Progenitor cell of endocrine pancreas (in vitro differentiated cells): ENCODE measurements at regions not wholly inside any gene's neighbourhood (a gene's known extent, or its start where the extent isn't known, plus 50 kb on each side); places are given as distances from the start of the nearest gene placed in this dataset.

Experiments used
- DNase-seq: peaks from one replicate; pipeline ENCODE4 v3.0.0; 2021; ENCODE audit warnings: low spot score; ENCODE audit not compliant: unreplicated experiment
- H3K27ac Mint-ChIP-seq: 2 replicates; pipeline ENCODE4 v1.8.0; 2021; ENCODE audit warnings: mild to moderate bottlenecking, moderate library complexity, mixed read lengths
- H3K27me3 Mint-ChIP-seq: 2 replicates; pipeline ENCODE4 v1.8.0; 2021; ENCODE audit warnings: mixed read lengths
- H3K36me3 Mint-ChIP-seq: 2 replicates; pipeline ENCODE4 v1.8.0; 2022; ENCODE audit warnings: mixed read lengths; ENCODE audit not compliant: insufficient read depth
- H3K4me1 Mint-ChIP-seq: 2 replicates; pipeline ENCODE4 v1.8.0; 2021; ENCODE audit warnings: low read depth, mixed read lengths
- H3K4me3 Mint-ChIP-seq: 2 replicates; pipeline ENCODE4 v1.8.0; 2021; ENCODE audit warnings: low read depth, mild to moderate bottlenecking, moderate library complexity, mixed read lengths
- H3K9me3 Mint-ChIP-seq: 2 replicates; pipeline ENCODE4 v1.8.0; 2021; ENCODE audit warnings: low read depth, mixed read lengths
- CTCF ChIP-seq: fragments of 200-600 bp; sonication (generic); IDR thresholded peaks from one replicate; pipeline ENCODE4 v1.5.0; 2021; ENCODE audit warnings: antibody characterized with exemption, mild to moderate bottlenecking; ENCODE audit not compliant: unreplicated experiment

DNA sequence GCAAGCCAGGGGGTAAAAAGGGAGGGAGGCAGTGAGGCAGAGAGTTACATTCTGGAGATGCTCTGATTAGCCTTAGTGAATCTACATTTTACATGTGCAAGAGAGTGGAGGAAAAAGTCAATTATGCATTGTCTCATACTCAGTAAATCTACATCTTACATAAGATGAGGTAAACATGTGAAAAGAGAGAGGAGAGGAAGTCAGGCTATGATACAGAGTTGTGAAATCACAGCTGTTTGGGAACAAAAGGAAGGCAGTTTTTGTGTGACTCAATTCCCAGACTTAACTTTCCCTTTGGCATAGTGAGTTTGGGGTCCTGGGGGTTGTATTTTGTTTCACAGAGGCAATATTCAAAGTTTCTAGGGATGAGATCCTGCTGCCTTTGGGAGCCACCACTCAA, 67.8 kb downstream of the GP2 start:
- no peak for TF ChIP-seq CTCF
- H3K4me3 Mint-ChIP-seq, result no peak overlapping the region
- no peak overlapping the region for H3K27ac Mint-ChIP-seq
- H3K27me3 Mint-ChIP-seq, result peaks cover 27% of the 10 kb centered on the region
- peaks cover 3% of the 10 kb centered on the region for H3K9me3 Mint-ChIP-seq
- no peaks in the 10 kb centered on the region for H3K4me1 Mint-ChIP-seq
- no peak for DNase-seq
- no peaks in the 10 kb centered on the region for H3K36me3 Mint-ChIP-seq

GRCh38 chr16:20257234-20257633, 70.1 kb downstream of the GP2 start:
- peaks cover 19% of the 10 kb centered on the region for H3K27me3 Mint-ChIP-seq
- no peaks in the 10 kb centered on the region for H3K36me3 Mint-ChIP-seq
- no peak for DNase-seq

DNA sequence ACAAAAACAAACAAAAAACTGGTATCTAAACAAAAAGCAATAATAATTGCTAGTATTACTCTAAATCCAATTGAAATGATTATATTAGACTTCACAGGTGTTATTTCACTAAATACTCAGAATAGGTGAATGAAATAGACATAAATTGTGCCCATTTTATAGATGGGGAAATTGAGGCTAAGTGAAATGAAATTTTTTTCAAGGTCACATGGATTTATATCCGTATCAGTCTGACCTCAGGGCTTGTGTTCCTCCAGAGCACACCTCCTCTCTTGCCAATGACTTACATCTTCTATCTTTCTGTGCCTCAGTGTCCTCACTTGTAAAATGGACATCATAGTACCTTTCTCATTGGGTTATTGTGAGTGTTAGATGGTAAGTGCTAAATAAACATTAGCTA, 72.3 kb downstream of the GP2 start:
- no peak for DNase-seq
- H3K4me1 Mint-ChIP-seq, result no peaks in the 10 kb centered on the region
- H3K4me3 Mint-ChIP-seq, result no peak overlapping the region
- no peak overlapping the region for H3K27ac Mint-ChIP-seq
- H3K27me3 Mint-ChIP-seq, result peaks cover 12% of the 10 kb centered on the region
- no peaks in the 10 kb centered on the region for H3K36me3 Mint-ChIP-seq
- TF ChIP-seq CTCF, result no peak
- H3K9me3 Mint-ChIP-seq, result peaks cover 3% of the 10 kb centered on the region

More at GRCh38 chr16:20257234-20257633, 70.1 kb downstream of the GP2 start:
- Mint-ChIP-seq H3K4me1 (no peaks in the 10 kb centered on the region), H3K4me3 (no peak overlapping the region), H3K27ac (no peak overlapping the region), H3K9me3 (peaks cover 3% of the 10 kb centered on the region)
- TF ChIP-seq CTCF, result no peak

DNA sequence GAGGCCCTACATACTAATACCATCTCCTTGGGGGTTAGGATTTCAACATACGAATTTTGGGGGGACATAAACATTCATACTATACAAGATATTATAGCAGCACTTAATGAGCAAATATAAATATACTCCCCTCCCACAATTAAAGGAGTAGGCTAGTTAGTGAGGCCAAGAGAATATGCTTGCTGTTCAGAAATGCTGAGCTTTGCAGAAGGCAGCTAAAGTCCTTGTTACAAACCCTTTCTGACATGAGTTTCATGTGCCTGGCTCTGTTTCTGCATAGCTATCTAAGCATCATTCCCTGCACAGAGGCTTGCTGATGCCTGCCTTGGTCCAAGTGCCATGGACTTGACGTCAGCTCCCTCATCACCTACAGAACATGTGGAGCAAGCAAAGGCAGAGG, 73.5 kb downstream of the GP2 start:
- no peak for DNase-seq
- Mint-ChIP-seq H3K4me1 (no peaks in the 10 kb centered on the region), H3K27ac (no peak overlapping the region), H3K36me3 (no peaks in the 10 kb centered on the region), H3K4me3 (no peak overlapping the region), H3K27me3 (peaks cover 3% of the 10 kb centered on the region), H3K9me3 (no peaks in the 10 kb centered on the region)
- TF ChIP-seq CTCF, result no peak

GRCh38 chr16:20249211-20249610, 78.1 kb downstream of the GP2 start:
- Mint-ChIP-seq H3K36me3 (no peaks in the 10 kb centered on the region), H3K4me1 (no peaks in the 10 kb centered on the region), H3K27ac (no peak overlapping the region), H3K9me3 (no peaks in the 10 kb centered on the region), H3K27me3 (peaks cover 8% of the 10 kb centered on the region), H3K4me3 (no peak overlapping the region)
- DNase-seq, result no peak
- no peak for TF ChIP-seq CTCF
